GM21447 (cell line): ENCODE measurements at regions not wholly inside any gene's neighbourhood (a gene's known extent, or its start where the extent isn't known, plus 50 kb on each side); places are given as distances from the start of the nearest gene placed in this dataset.
"Not testable (repeated sequence)": the region's sequence is repeated elsewhere in the genome, so short reads cannot be mapped to it uniquely, and the experiment has no call there.

Source experiments
- ATAC-seq: cut with Tn5 transposase; IDR thresholded peaks from one replicate; pipeline ENCODE4 v1.9.1; 2021; ENCODE audit not compliant: unreplicated experiment

- ATAC-seq: no peak
These were observed 119.0 kb downstream of the JRKL start for GRCh38 chr11:96508861-96509260.

- ATAC-seq: no peak
These were observed 131.1 kb downstream of the JRKL start for GRCh38 chr11:96520939-96521338.

GRCh38 chr11:96523656-96524055 lies 133.8 kb downstream of the JRKL start:
- no peak for ATAC-seq

- ATAC-seq: no peak
These were observed 134.7 kb downstream of the JRKL start for GRCh38 chr11:96524475-96524874.

- no peak for ATAC-seq
These were observed 140.7 kb downstream of the JRKL start for GRCh38 chr11:96530473-96530872.

- ATAC-seq: no peak
These were observed 148.3 kb downstream of the JRKL start for GRCh38 chr11:96538104-96538503.

- no peak for ATAC-seq
These were observed 148.8 kb downstream of the JRKL start for GRCh38 chr11:96538622-96539021.

- no peak for ATAC-seq
These were observed 151.1 kb downstream of the JRKL start for GRCh38 chr11:96540875-96541274.

- no peak for ATAC-seq
These were observed 153.4 kb downstream of the JRKL start for GRCh38 chr11:96543177-96543576.

GRCh38 chr11:96545192-96545591 lies 155.4 kb downstream of the JRKL start:
- not testable (repeated sequence) for ATAC-seq

- no peak for ATAC-seq
These were observed 161.3 kb downstream of the JRKL start for GRCh38 chr11:96551136-96551535.

GRCh38 chr11:96554236-96554820 lies 164.5 kb downstream of the JRKL start:
- ATAC-seq: no peak

GRCh38 chr11:96555826-96556225 lies 166.0 kb downstream of the JRKL start:
- not testable (repeated sequence) for ATAC-seq

- ATAC-seq: not testable (repeated sequence)
These were observed 170.9 kb downstream of the JRKL start for GRCh38 chr11:96560727-96561126.

- ATAC-seq: no peak
These were observed 177.4 kb downstream of the JRKL start for GRCh38 chr11:96567176-96567575.

GRCh38 chr11:96567667-96568066 lies 177.9 kb downstream of the JRKL start:
- no peak for ATAC-seq

- ATAC-seq: no peak
These were observed 186.6 kb downstream of the JRKL start for GRCh38 chr11:96576383-96576782.

- ATAC-seq: no peak
These were observed 188.6 kb downstream of the JRKL start for GRCh38 chr11:96578379-96578778.

- ATAC-seq: no peak
These were observed 189.8 kb downstream of the JRKL start for GRCh38 chr11:96579656-96580055.

- ATAC-seq: no peak
These were observed 190.7 kb downstream of the JRKL start for GRCh38 chr11:96580476-96581040.

GRCh38 chr11:96585944-96586880 lies 196.4 kb downstream of the JRKL start:
- not testable (repeated sequence) for ATAC-seq

GRCh38 chr11:96588793-96589192 lies 199.0 kb downstream of the JRKL start:
- not testable (repeated sequence) for ATAC-seq
